Large intestine (tissue), 3 donors: ENCODE measurements at regions not wholly inside any gene's neighbourhood (a gene's known extent, or its start where the extent isn't known, plus 50 kb on each side); places are given as distances from the start of the nearest gene placed in this dataset.

ENCODE experiments used
- DNase-seq, 2 donors: peaks; one replicate each; pipeline versions ENCODE4 v3.0.0 to v3.0.0-alpha.2; 2013
- H3K27ac ChIP-seq: one replicate; pipeline ENCODE4 v1.5.1; 2013; ENCODE audit warnings: low read length
- H3K27me3 ChIP-seq: 2 replicates; pipeline ENCODE4 v1.6.1; 2013; ENCODE audit warnings: low read length; ENCODE audit not compliant: control insufficient read depth, insufficient read depth
- H3K36me3 ChIP-seq: 2 replicates; pipeline ENCODE4 v1.6.1; 2013; ENCODE audit warnings: low read length; ENCODE audit not compliant: control insufficient read depth, insufficient read depth
- H3K4me1 ChIP-seq: one replicate; pipeline ENCODE4 v1.6.1; 2013; ENCODE audit warnings: low read length; ENCODE audit not compliant: control insufficient read depth, insufficient read depth
- H3K4me3 ChIP-seq: one replicate; pipeline ENCODE4 v1.5.1; 2013; ENCODE audit warnings: low read length
- H3K9me3 ChIP-seq: one replicate; pipeline ENCODE4 v1.6.1; 2013; ENCODE audit warnings: mild to moderate bottlenecking, low read depth, low read length, moderate library complexity; ENCODE audit not compliant: control insufficient read depth
- WGBS: methylation state at CpG from one replicate; pipeline ENCODE4 v1.1.5; 2013; ENCODE audit warnings: low lambda C conversion rate; ENCODE audit not compliant: insufficient coverage; 5-methylcytosine and 5-hydroxymethylcytosine counted together

DNA sequence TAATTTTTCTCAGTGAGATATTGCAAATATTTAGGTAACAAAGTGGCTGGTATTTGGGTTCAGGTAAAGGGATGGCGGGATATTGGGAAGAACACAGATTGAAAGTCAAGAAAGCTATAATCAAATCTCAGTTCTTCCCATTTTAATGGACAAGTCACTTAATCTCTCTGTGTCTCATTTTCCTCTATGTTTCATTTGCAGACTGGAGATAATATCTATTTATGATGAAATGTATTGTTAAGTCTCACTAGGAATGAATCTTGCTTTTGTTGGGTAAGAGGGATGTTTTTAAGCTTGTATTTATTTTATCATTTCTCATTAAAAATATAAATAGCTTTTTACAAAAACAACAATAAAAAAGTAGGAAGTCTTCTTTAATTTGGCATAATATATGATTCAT, 175.4 kb downstream of the ISL1 start:
- no peaks in the 10 kb centered on the region for H3K27me3 ChIP-seq
- no peak overlapping the region for H3K27ac ChIP-seq
- no peak overlapping the region for H3K4me3 ChIP-seq
- H3K9me3 ChIP-seq, result no peaks in the 10 kb centered on the region
- no peaks in the 10 kb centered on the region for H3K36me3 ChIP-seq
- no CpG with 5 or more reads among the region's 1 CpG for WGBS
- DNase-seq, result no peak
- H3K4me1 ChIP-seq, result no peaks in the 10 kb centered on the region

DNA sequence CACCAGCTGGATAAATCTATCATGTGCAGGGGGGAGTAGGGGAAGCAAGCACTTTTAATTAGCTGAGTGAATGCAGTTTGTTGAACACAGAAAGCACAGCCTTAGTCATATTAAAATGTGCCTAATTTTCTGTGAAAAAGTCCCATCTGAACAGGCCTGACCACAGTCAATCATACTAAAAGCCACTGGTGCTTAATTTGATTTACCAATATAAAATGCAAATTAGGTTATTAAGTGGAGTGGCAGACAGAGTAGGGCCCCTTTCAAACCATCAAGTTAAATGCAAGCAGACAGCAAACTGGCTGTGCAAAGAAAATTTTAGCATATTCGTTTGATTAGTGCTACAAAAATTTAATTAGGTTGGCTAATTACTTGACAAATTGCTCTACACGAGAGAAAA, 176.1 kb downstream of the ISL1 start:
- no peaks in the 10 kb centered on the region for H3K4me1 ChIP-seq
- WGBS, result no CpG with 5 or more reads among the region's 2 CpGs

DNA sequence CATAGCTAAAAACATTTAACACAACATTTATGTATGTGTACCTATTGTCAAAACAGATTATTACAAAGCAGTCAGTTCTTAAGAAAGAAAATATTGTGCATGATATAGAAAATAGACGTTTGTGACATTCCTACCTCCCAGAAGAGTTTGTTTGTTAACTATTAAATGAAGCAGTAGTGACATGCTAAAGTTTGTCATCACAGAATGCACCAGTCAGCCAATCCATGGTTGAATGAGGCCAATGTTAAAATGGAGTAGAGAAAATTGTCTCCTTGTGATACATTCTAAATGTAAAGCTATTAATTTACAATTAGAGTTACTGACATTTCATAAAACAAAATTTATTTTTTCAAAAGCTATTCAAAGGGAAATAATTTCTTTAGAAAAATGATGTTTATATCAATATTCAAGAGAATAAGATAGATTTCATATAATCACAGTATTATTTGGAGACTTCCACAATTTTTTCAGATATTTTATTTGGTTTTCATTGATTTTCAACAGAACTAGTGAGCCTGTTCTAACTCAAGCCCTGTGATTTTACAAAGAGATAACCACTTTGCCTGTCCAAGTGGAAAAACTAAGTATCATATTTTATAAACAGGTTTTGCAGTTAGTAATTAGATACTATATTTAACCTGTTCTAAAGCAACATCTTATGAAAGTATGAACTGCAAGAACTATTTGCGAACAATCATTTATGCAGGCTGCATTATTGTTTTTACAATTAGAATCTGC, 176.8 kb downstream of the ISL1 start:
- H3K4me1 ChIP-seq, result no peaks in the 10 kb centered on the region
- H3K36me3 ChIP-seq, result no peaks in the 10 kb centered on the region
- H3K27me3 ChIP-seq, result no peaks in the 10 kb centered on the region
- H3K27ac ChIP-seq, result no peak overlapping the region
- 88% methylated on average over 1 of the region's 2 CpGs for WGBS
- H3K9me3 ChIP-seq, result no peaks in the 10 kb centered on the region
- no peak for DNase-seq
- H3K4me3 ChIP-seq, result no peak overlapping the region

More for the DNA sequence above, 176.1 kb downstream of the ISL1 start:
- H3K36me3 ChIP-seq, result no peaks in the 10 kb centered on the region
- no peaks in the 10 kb centered on the region for H3K9me3 ChIP-seq
- H3K4me3 ChIP-seq, result no peak overlapping the region
- no peaks in the 10 kb centered on the region for H3K27me3 ChIP-seq
- DNase-seq, result no peak
- no peak overlapping the region for H3K27ac ChIP-seq

DNA sequence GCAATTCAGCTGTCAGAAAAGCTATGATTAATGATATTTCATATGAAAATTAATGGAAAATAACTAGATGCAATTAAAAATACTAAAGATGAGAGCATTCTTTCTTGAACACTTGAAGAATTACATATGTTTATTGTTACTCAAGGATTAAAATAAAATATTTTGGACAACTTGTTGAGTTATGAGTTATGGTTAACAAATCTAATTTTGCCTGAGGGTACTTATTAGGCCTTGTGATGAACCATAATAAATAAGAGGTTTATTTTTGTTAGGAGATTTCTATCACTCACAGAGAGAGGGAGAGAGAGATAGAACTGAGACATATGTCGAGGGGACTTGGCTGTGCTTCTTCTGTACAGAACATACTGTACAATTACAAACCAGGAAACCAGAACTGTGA, 183.7 kb downstream of the ISL1 start:
- Histone ChIP-seq H3K36me3 (no peaks in the 10 kb centered on the region), H3K27ac (no peak overlapping the region), H3K4me3 (no peak overlapping the region), H3K27me3 (no peaks in the 10 kb centered on the region), H3K4me1 (no peaks in the 10 kb centered on the region), H3K9me3 (no peaks in the 10 kb centered on the region)
- WGBS, result no CpG with 5 or more reads among the region's 1 CpG
- DNase-seq, result no peak

DNA sequence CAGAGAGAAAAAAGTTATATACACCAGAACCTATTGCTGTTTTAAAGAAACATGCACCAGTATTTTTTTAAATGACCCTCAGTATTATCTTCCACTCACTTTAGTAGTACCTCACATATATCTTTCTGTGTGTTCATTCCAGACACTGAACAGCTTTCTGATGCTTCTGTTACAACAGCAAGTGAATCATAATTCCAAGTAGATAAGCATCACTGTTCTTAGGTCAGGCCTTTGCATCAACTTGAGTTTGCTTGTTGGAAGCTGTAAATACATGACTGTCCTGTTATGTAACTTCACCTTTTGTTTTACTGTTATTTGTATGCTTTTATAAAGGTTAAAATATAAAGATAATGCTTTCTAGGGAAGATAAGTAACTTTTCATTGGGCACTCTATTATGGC, 184.4 kb downstream of the ISL1 start:
- no peaks in the 10 kb centered on the region for H3K27me3 ChIP-seq
- no peak overlapping the region for H3K27ac ChIP-seq
- no peaks in the 10 kb centered on the region for H3K9me3 ChIP-seq
- no peaks in the 10 kb centered on the region for H3K4me1 ChIP-seq
- H3K4me3 ChIP-seq, result no peak overlapping the region
- no peaks in the 10 kb centered on the region for H3K36me3 ChIP-seq
- no peak for DNase-seq

DNA sequence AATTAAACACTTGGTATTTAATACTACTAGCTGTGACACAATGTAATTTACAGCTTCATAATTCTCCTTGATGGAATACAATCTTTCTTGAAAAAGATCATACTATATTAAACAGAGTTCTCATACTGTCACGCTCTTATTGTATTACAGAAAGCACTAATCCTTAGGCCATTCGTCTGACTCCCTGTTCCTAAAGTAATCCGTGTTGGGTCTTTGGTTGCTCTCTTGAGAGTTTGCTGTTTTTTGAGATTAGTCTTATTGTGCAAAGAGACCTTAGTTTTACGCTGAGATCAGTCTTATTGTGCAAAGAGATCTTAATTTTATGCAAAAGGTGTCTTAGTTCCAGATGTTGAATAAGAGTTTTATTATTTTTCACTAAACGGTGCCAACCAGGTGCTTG, 190.6 kb downstream of the ISL1 start:
- Histone ChIP-seq H3K4me3 (no peak overlapping the region), H3K27me3 (no peaks in the 10 kb centered on the region), H3K36me3 (no peaks in the 10 kb centered on the region), H3K9me3 (no peaks in the 10 kb centered on the region), H3K27ac (no peak overlapping the region), H3K4me1 (no peaks in the 10 kb centered on the region)
- DNase-seq, result no peak
- 53% methylated on average over 2 of the region's 5 CpGs for WGBS

DNA sequence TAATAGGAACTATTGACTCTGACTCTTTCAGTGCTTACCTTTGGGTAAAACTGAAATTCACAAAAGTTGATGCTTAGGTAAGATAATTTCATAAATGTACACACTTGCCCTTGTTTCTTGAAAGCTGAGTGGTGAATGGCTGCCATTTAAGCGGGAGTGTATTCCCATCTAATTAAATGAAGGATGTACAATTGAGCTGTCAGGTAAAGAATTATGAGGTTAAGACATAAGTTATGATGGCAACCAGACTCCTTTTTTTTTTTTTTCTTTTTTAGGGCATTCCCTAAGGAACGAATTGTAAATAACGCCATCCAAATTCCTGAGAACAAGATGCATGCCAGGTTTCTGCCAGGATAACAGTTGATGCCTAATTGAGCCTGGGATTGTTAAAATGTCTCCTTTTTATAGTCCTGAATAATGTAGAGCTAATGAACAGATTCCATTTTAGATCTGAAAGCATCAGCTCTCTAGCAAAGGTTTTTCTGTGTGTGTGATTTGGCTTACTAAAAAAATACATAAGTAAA, 199.7 kb downstream of the ISL1 start:
- no peaks in the 10 kb centered on the region for H3K36me3 ChIP-seq
- no peak overlapping the region for H3K27ac ChIP-seq
- no peak for DNase-seq
- no peaks in the 10 kb centered on the region for H3K27me3 ChIP-seq
- H3K9me3 ChIP-seq, result no peaks in the 10 kb centered on the region
- no CpG with 5 or more reads among the region's 3 CpGs for WGBS
- no peaks in the 10 kb centered on the region for H3K4me1 ChIP-seq
- no peak overlapping the region for H3K4me3 ChIP-seq

DNA sequence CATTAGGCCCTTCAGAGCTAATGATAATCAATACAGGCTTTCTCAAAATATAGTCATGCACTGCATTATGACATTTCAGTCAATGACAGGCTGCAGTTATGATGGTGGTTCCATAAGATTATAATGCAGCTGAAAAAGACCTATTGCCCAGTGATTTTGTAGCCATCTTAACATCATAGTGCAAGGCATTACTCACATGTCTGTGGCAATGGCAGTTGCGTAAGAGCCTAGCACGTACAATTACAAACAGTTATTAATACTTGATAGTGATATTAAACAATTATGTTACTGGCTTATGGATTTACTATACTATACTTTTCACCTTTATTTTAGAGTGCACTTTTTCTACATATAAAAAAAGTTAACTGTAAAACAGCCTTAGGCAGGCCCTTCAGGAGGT, 214.8 kb downstream of the ISL1 start:
- Histone ChIP-seq H3K36me3 (no peaks in the 10 kb centered on the region), H3K27ac (no peak overlapping the region), H3K27me3 (no peaks in the 10 kb centered on the region), H3K4me3 (no peak overlapping the region), H3K9me3 (no peaks in the 10 kb centered on the region), H3K4me1 (no peaks in the 10 kb centered on the region)
- WGBS, result 70% methylated on average over 2 of the region's 2 CpGs
- no peak for DNase-seq

DNA sequence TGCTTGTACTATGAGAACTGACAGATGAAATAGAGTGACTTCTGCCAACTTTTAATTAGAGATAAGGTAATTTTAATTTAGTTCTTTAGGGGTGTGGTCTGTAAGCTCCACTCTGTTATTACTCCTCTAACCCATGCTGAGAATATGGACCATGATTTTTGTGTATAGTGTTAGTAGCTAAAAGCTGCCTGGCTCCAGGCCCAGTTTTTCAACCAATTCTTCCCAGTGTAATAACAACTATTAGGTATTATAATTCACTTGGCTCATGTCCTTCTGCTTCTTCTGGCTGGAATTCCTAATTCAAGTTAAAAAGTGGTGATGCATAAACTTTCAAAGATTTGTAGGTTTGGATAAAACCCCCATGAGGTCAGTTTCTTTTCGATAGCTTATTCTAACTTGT, 216.3 kb downstream of the ISL1 start:
- Histone ChIP-seq H3K27me3 (no peaks in the 10 kb centered on the region), H3K27ac (no peak overlapping the region), H3K4me1 (no peaks in the 10 kb centered on the region), H3K36me3 (no peaks in the 10 kb centered on the region), H3K9me3 (no peaks in the 10 kb centered on the region), H3K4me3 (no peak overlapping the region)
- no CpG with 5 or more reads among the region's 1 CpG for WGBS
- no peak for DNase-seq

DNA sequence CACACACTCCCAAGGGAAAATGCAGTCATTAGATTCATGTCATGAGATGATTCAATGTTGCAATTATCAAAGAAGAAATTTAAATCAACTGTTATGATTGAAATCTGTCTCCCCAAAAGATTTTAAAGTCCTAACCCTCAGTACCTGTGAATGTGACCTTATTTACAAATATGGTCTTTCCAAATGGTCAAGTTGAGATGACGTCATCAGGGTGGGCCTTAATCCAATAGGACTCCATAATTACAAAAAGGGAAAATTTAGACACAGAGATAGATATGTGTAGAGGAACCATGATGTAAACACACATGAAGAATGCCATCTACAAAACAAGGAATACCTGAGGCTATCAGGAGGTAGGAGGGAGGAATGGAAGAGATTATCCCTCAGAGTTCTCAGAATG, 221.1 kb downstream of the ISL1 start:
- H3K4me3 ChIP-seq, result no peak overlapping the region
- H3K27me3 ChIP-seq, result no peaks in the 10 kb centered on the region
- H3K36me3 ChIP-seq, result no peaks in the 10 kb centered on the region
- no peaks in the 10 kb centered on the region for H3K4me1 ChIP-seq
- WGBS, result 100% methylated on average over 1 of the region's 1 CpG
- DNase-seq, result no peak
- H3K9me3 ChIP-seq, result no peaks in the 10 kb centered on the region
- H3K27ac ChIP-seq, result no peak overlapping the region

DNA sequence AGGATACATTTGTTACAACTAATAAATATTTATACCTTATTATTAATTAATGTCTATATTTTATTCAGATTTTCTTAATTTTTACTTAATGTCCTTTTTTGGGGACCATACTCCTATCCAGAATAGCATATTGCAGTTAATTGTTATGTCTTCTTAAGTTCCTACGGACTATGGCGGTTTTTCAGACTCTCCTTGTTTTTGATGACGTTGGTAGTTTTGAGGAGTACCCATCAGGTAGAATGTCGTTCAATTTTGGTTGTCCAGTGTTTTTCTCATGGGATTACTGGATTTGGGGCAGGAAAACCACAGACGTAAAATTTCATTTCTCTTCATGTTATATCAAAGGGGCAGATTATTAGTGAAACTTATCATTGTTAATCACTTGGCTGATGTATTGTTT, 223.7 kb downstream of the ISL1 start:
- Histone ChIP-seq H3K4me1 (no peaks in the 10 kb centered on the region), H3K9me3 (no peaks in the 10 kb centered on the region), H3K36me3 (no peaks in the 10 kb centered on the region), H3K27me3 (no peaks in the 10 kb centered on the region), H3K27ac (no peak overlapping the region), H3K4me3 (no peak overlapping the region)
- DNase-seq, result no peak
- WGBS, result 100% methylated on average over 2 of the region's 5 CpGs
